ENCODE measurements at regions not wholly inside any gene's neighbourhood (a gene's known extent, or its start where the extent isn't known, plus 50 kb on each side); places are given as distances from the start of the nearest gene placed in this dataset.

GRCh38 chr4:60709061-60709460, 491.1 kb upstream of the ADGRL3 start:
- Histone ChIP-seq H3K27ac (ENCODE audit: insufficient read depth, low read depth, low read length) (no peak overlapping the region), H3K27me3 (ENCODE audit: control insufficient read depth in 2 of 2, insufficient read depth in 2 of 2, low read length in 2 of 2) (no peaks in the 10 kb centered on the region), H3K9me3 (replicated peaks; ENCODE audit: control insufficient read depth, insufficient read depth, low read length) (no peaks in the 10 kb centered on the region), H3K79me2 (ENCODE audit: control insufficient read depth, insufficient read depth, low read length) (no peaks in the 10 kb centered on the region), H3K4me2 (ENCODE audit: insufficient read depth, low read length) (no peak overlapping the region), H3K4me1 (ENCODE audit: control insufficient read depth, extremely low read depth, insufficient read depth, low read length) (no peaks in the 10 kb centered on the region), H3K9ac (replicated peaks; ENCODE audit: extremely low read depth, insufficient read depth, low read length) (no peak overlapping the region), H2AFZ (ENCODE audit: low read depth, low read length) (no peak overlapping the region), H4K20me1 (replicated peaks; ENCODE audit: control insufficient read depth, extremely low read depth, insufficient read depth, low read length) (no peaks in the 10 kb centered on the region), H3K4me3 (replicated peaks in 1 of 3; ENCODE audit: insufficient read depth in 1 of 3, low read depth in 1 of 3, low read length in 3 of 3) (no peak overlapping the region), H3K9me1 (replicated peaks; ENCODE audit: control insufficient read depth, extremely low read depth, insufficient read depth, low read length) (no peaks in the 10 kb centered on the region), H3K36me3 (ENCODE audit: control insufficient read depth in 2 of 2, extremely low read depth in 1 of 2, insufficient read depth in 2 of 2, low read length in 2 of 2) (no peaks in the 10 kb centered on the region)
- DNase-seq (ENCODE audit: low read depth, low spot score): no peak
- TF ChIP-seq EZH2 (IDR thresholded peaks at IDR 0.05; ENCODE audit: borderline replicate concordance, low read depth, low read length, severe bottlenecking) (no peak), GATA2 (IDR thresholded peaks at IDR 0.05; ENCODE audit: insufficient read depth, insufficient read length, low read depth, low read length) (no peak), MAX (IDR thresholded peaks at IDR 0.05; ENCODE audit: insufficient read depth, insufficient read length) (no peak), POLR2A (IDR thresholded peaks at IDR 0.05; ENCODE audit: low read depth, low read length) (no peak), FOS (IDR thresholded peaks at IDR 0.05; ENCODE audit: borderline replicate concordance, insufficient read depth, low read length) (no peak), POLR2AphosphoS5 (IDR thresholded peaks at IDR 0.05; ENCODE audit: insufficient read depth, low read depth, low read length) (no peak), JUN (IDR thresholded peaks at IDR 0.05; ENCODE audit: borderline replicate concordance, insufficient read depth, insufficient read length, low read depth) (no peak), CTCF (IDR thresholded peaks at IDR 0.05; ENCODE audit: extremely low read depth in 1 of 2, insufficient read depth in 1 of 2, low read depth in 1 of 2, low read length in 2 of 2) (no peak), MYC (IDR thresholded peaks at IDR 0.05; ENCODE audit: low read depth, low read length) (no peak)
- dilution Hi-C loops (cut with MboI; ENCODE audit: extremely low pct_ligation_motif_present, low sequenced_read_pairs): no loop called here
- intact Hi-C loops (cut with micrococcal nuclease): no loop called here
- ChIA-PET CTCF (interaction anchor here (1.1 kb wide), 1 partner anchor 121 kb away, joined by 3 read pairs; no protein-coding TSS in a partner anchor), POLR2A (no interaction called here)
- no peak for FAIRE-seq
- BruUV-seq (replicated peaks): no TSS peak
